PC-3 (cell line): ENCODE measurements at regions not wholly inside any gene's neighbourhood (a gene's known extent, or its start where the extent isn't known, plus 50 kb on each side); places are given as distances from the start of the nearest gene placed in this dataset.

Experiments used
- ATAC-seq: fragments of 200-7000 bp; cut with Tn5 transposase; 2 replicates; pipeline ENCODE4 v1.9.1; 2020; ENCODE audit warnings: mild to moderate bottlenecking, moderate library complexity
- BruUV-seq: library from RNA; stranded (reverse); fragments of 400-500 nt; replicated peaks from 2 replicates; lab custom pipeline; 2021; lab: Mats Ljungman, UMichigan
- CTCF ChIA-PET: fragments of 300-600 bp; sonication (Branson Sonifier 250); formaldehyde crosslinking; loops from one replicate; lab custom pipeline; 2022; ENCODE audit warnings: antibody characterized with exemption; lab: Charles Lee
- POLR2A ChIA-PET: fragments of 300-600 bp; sonication (Branson Sonifier 250); formaldehyde crosslinking; loops from one replicate; lab custom pipeline; 2022; ENCODE audit warnings: antibody characterized with exemption; ENCODE audit not compliant: unreplicated experiment; lab: Charles Lee
- DNase-seq: peaks from one replicate; pipeline ENCODE4 v3.0.0-alpha.2; 2015
- H2AFZ ChIP-seq: fragments of 300-600 bp; sonication (generic); 2 replicates; pipeline ENCODE4 v1.6.0; 2016; ENCODE audit warnings: antibody characterized with exemption, low read length
- H3F3A ChIP-seq: fragments of 300-600 bp; sonication (generic); one replicate; pipeline ENCODE4 v1.6.0; 2017; ENCODE audit warnings: antibody characterized with exemption, low read length, control low read depth, mild to moderate bottlenecking; ENCODE audit not compliant: unreplicated experiment
- H3K27ac ChIP-seq: fragments of 300-600 bp; sonication (generic); 2 replicates; pipeline ENCODE4 v1.5.1; 2016; ENCODE audit warnings: mild to moderate bottlenecking, low read length
- H3K27me3 ChIP-seq: fragments of 300-600 bp; sonication (generic); 2 replicates; pipeline ENCODE4 v1.6.1; 2016; ENCODE audit warnings: low read length, mixed read lengths
- H3K36me3 ChIP-seq: fragments of 300-600 bp; sonication (generic); 2 replicates; pipeline ENCODE4 v1.6.1; 2016; ENCODE audit warnings: low read depth, mixed run types, low read length, mixed read lengths
- H3K4me1 ChIP-seq: fragments of 300-600 bp; sonication (generic); 2 replicates; pipeline ENCODE4 v1.5.1; 2016; ENCODE audit warnings: low read length; ENCODE audit not compliant: insufficient read depth
- H3K4me2 ChIP-seq: fragments of 300-600 bp; sonication (generic); 2 replicates; pipeline ENCODE4 v1.6.0; 2016; ENCODE audit warnings: low read length
- H3K4me3 ChIP-seq: fragments of 300-600 bp; sonication (generic); 2 replicates; pipeline ENCODE4 v1.5.1; 2016; ENCODE audit warnings: mild to moderate bottlenecking, low read length, mixed read lengths
- H3K79me2 ChIP-seq: fragments of 300-600 bp; sonication (generic); 2 replicates; pipeline ENCODE4 v1.6.1; 2017; ENCODE audit warnings: low read length, mixed read lengths
- H3K9ac ChIP-seq: fragments of 300-600 bp; sonication (generic); 2 replicates; pipeline ENCODE4 v1.6.0; 2016; ENCODE audit warnings: mild to moderate bottlenecking, low read length
- H3K9me2 ChIP-seq: fragments of 300-600 bp; sonication (generic); replicated peaks from 2 replicates; pipeline ENCODE4 v1.6.1; 2016; ENCODE audit warnings: mixed run types, low read length, mixed read lengths
- H3K9me3 ChIP-seq: fragments of 300-600 bp; sonication (generic); 2 replicates; pipeline ENCODE4 v1.6.1; 2016; ENCODE audit warnings: low read length, mixed read lengths
- H4K20me1 ChIP-seq: fragments of 300-600 bp; sonication (generic); 2 replicates; pipeline ENCODE4 v1.6.1; 2016; ENCODE audit warnings: low read length, mixed read lengths
- EZH2 ChIP-seq: fragments of 300-600 bp; sonication (generic); IDR thresholded peaks from one replicate; pipeline ENCODE4 v1.6.1; 2017; ENCODE audit warnings: antibody characterized with exemption, mild to moderate bottlenecking, low read length; ENCODE audit not compliant: unreplicated experiment
- EZH2phosphoT487 ChIP-seq: fragments of 300-600 bp; sonication (generic); IDR thresholded peaks from 2 replicates; pipeline ENCODE4 v1.6.1; 2018; ENCODE audit warnings: mild to moderate bottlenecking, antibody characterized with exemption, low read length, borderline replicate concordance
- intact Hi-C: fragments of 100-400 bp; cut with micrococcal nuclease; formaldehyde crosslinking; loops from 2 replicates; pipeline ENCODE4 v1.9.0; 2023
- TF ChIP-seq, protein P1 (sequence below): fragments of 300-600 bp; sonication (generic); conservative IDR thresholded peaks from 2 replicates; pipeline ENCODE4 v1.5.1; 2017; ENCODE audit warnings: antibody characterized with exemption, low read depth, mild to moderate bottlenecking, low read length

DNA sequence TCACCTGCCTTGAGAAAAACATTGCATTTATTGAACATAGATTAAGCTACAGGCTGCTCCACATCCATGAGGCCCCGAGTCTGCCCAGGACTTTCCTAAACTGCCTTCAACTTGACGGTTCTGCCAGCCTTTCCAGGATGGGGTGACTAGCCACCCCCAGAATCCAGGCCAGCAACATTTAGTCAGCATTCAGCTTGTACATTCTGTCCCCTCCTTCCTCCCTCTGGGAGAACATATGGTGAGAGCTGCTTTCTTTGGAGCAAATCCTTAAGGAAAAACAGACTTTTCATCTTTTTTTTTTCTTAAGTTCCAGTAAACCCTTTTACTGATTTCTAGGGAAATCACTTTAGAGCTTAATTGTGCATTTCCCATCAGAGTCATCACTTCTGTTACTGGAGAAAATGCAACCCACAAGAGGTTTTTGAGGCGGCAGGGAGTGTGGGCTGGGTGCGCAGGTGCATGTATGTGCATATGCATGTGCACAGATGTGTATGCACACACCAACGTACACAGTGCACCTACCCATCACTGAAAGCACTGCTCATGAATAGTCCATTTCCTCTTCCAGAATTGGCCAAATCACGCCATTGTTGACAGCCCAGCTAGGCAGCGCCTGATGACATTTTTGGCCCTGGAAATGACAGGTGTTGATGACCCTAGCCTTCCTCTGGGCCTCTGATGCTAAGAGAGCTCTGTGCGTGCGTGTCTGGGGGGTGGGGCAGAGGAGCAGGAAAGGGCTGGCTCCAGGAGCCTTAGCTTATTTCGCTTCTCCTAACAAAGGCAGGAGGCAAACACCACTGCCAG is 145.6 kb downstream of the HSD17B3 start:
- Histone ChIP-seq H3K79me2 (no peaks in the 10 kb centered on the region), H3K36me3 (no peaks in the 10 kb centered on the region), H3K9ac (no peak overlapping the region), H3F3A (no peaks in the 10 kb centered on the region), H2AFZ (no peak overlapping the region), H3K9me3 (no peaks in the 10 kb centered on the region), H3K9me2 (no peaks in the 10 kb centered on the region), H3K27ac (no peak overlapping the region), H3K4me1 (peaks cover 7% of the 10 kb centered on the region; the same call in 1 of the 2 replicates), H3K27me3 (no peaks in the 10 kb centered on the region), H3K4me3 (no peak overlapping the region), H3K4me2 (no peak overlapping the region), H4K20me1 (no peaks in the 10 kb centered on the region)
- DNase-seq: no peak
- ChIA-PET CTCF (no interaction called here), POLR2A (no interaction called here)
- no TSS peak for BruUV-seq
- ATAC-seq: no peak
- TF ChIP-seq EZH2phosphoT487 (no peak), EZH2 (no peak)
- TF ChIP-seq, protein P1, sequence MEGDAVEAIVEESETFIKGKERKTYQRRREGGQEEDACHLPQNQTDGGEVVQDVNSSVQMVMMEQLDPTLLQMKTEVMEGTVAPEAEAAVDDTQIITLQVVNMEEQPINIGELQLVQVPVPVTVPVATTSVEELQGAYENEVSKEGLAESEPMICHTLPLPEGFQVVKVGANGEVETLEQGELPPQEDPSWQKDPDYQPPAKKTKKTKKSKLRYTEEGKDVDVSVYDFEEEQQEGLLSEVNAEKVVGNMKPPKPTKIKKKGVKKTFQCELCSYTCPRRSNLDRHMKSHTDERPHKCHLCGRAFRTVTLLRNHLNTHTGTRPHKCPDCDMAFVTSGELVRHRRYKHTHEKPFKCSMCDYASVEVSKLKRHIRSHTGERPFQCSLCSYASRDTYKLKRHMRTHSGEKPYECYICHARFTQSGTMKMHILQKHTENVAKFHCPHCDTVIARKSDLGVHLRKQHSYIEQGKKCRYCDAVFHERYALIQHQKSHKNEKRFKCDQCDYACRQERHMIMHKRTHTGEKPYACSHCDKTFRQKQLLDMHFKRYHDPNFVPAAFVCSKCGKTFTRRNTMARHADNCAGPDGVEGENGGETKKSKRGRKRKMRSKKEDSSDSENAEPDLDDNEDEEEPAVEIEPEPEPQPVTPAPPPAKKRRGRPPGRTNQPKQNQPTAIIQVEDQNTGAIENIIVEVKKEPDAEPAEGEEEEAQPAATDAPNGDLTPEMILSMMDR: no peak
- intact Hi-C loops: no loop called here

DNA sequence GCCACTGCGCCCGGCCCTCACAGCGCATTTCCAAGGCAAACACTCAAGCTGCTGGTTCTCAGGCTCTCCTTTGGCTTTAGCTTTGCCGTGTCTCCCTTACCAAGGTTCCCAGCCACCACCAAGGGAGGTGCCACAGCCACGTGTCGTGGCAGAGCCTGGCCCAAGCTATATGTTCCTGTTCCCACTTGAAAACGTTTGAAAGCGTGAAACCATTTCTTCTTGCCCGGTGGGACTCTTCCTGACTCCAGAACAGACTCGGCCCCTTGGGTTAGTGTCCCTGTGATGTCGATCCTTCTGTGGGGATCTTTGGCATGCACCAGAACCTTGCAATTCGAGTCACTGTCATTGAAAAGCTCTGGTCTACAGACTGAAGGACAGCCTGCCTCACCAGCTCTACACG is 147.9 kb downstream of the HSD17B3 start:
- Histone ChIP-seq H3K4me2 (no peak overlapping the region), H3K4me3 (no peak overlapping the region), H2AFZ (no peak overlapping the region), H4K20me1 (no peaks in the 10 kb centered on the region), H3K9me3 (no peaks in the 10 kb centered on the region), H3F3A (no peaks in the 10 kb centered on the region), H3K4me1 (peaks cover 4% of the 10 kb centered on the region; the same call in 1 of the 2 replicates), H3K79me2 (no peaks in the 10 kb centered on the region), H3K36me3 (no peaks in the 10 kb centered on the region), H3K9ac (no peak overlapping the region), H3K9me2 (no peaks in the 10 kb centered on the region), H3K27me3 (peaks cover 6% of the 10 kb centered on the region; the same call in 1 of the 2 replicates), H3K27ac (no peak overlapping the region)
- ChIA-PET CTCF (no interaction called here), POLR2A (no interaction called here)
- no TSS peak for BruUV-seq
- intact Hi-C loops: no loop called here
- ATAC-seq (no peak), DNase-seq (no peak)
- TF ChIP-seq, protein P1: no peak

DNA sequence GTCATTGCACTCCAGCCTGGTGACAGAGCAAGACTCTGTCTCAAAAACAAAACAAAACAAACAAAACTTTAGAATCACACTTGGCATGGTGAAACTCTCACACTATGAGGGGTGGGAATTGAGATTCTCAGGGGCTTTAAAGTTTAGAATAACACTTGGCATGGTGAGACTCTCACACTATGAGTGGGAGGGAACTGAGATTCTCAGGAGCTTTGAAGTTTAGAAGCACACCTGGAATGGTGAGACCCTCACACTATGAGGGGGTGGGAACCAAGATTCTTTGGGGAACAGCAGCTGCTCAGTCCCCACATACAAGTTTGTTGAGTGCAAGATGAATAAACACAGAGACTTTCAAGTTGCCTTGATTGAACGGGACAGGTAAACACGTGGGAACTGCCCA is 149.4 kb downstream of the HSD17B3 start:
- ChIA-PET CTCF (no interaction called here), POLR2A (interaction anchor here (0.6 kb wide), 1 partner anchor 19 kb away, joined by 4 read pairs; no protein-coding TSS in a partner anchor)
- no peaks in the 10 kb centered on the region for H3K4me1 ChIP-seq
- H3K79me2 ChIP-seq: no peaks in the 10 kb centered on the region
- H3K36me3 ChIP-seq: no peaks in the 10 kb centered on the region
- no peaks in the 10 kb centered on the region for H3K9me3 ChIP-seq
- no peak overlapping the region for H2AFZ ChIP-seq
- H3F3A ChIP-seq: no peaks in the 10 kb centered on the region
- ATAC-seq: no peak
- no peak overlapping the region for H3K27ac ChIP-seq
- H3K9ac ChIP-seq: no peak overlapping the region
- intact Hi-C loops: no loop called here
- no peaks in the 10 kb centered on the region for H3K9me2 ChIP-seq
- H3K27me3 ChIP-seq: peaks cover 17% of the 10 kb centered on the region
- no peak overlapping the region for H3K4me2 ChIP-seq
- DNase-seq: no peak
- no peaks in the 10 kb centered on the region for H4K20me1 ChIP-seq
- H3K4me3 ChIP-seq: no peak overlapping the region
- BruUV-seq: no TSS peak
- TF ChIP-seq EZH2phosphoT487 (no peak), EZH2 (no peak)
- TF ChIP-seq, protein P1: no peak
